Activated CD4-positive, CD25-positive, alpha-beta regulatory T cell (primary cell): ENCODE measurements at regions not wholly inside any gene's neighbourhood (a gene's known extent, or its start where the extent isn't known, plus 50 kb on each side); places are given as distances from the start of the nearest gene placed in this dataset.
"Not testable (repeated sequence)": the region's sequence is repeated elsewhere in the genome, so short reads cannot be mapped to it uniquely, and the experiment has no call there.

Experiments
- DNase-seq, 4 experiments: peaks; one replicate each; lab custom pipeline; 2025; lab: John Stamatoyannopoulos, UW

GRCh38 chr1:201637282-201638079 lies 98.6 kb downstream of the NAV1 start:
- no peak for DNase-seq

GRCh38 chr1:201639391-201639790 lies 100.5 kb downstream of the NAV1 start:
- no peak for DNase-seq

GRCh38 chr1:201639826-201640225 lies 100.9 kb downstream of the NAV1 start:
- no peak for DNase-seq

- DNase-seq = no peak
Observed at GRCh38 chr1:201640624-201641023, 101.7 kb downstream of the NAV1 start.

GRCh38 chr1:201641524-201642253 lies 102.8 kb downstream of the NAV1 start:
- DNase-seq = no peak

- no peak for DNase-seq
Observed at GRCh38 chr1:201643835-201644104, 104.8 kb downstream of the NAV1 start.

GRCh38 chr1:201644197-201644596 lies 105.3 kb downstream of the NAV1 start:
- DNase-seq = no peak

GRCh38 chr1:201645000-201645399 lies 106.1 kb downstream of the NAV1 start:
- not testable (repeated sequence) for DNase-seq

- DNase-seq = no peak
Observed at GRCh38 chr1:201645956-201646355, 107.0 kb downstream of the NAV1 start.

GRCh38 chr1:201646411-201647022 lies 107.6 kb downstream of the NAV1 start:
- no peak for DNase-seq

GRCh38 chr1:201647094-201647493 lies 108.2 kb downstream of the NAV1 start:
- DNase-seq = no peak

- no peak for DNase-seq
Observed at GRCh38 chr1:201647722-201648065, 108.8 kb downstream of the NAV1 start.

GRCh38 chr1:201648066-201648906 lies 109.4 kb downstream of the NAV1 start:
- DNase-seq = no peak

- no peak for DNase-seq
Observed at GRCh38 chr1:201648907-201649721, 110.2 kb downstream of the NAV1 start.

GRCh38 chr1:201649761-201650622 lies 111.1 kb downstream of the NAV1 start:
- no peak for DNase-seq

GRCh38 chr1:201650623-201650933 lies 111.7 kb downstream of the NAV1 start:
- no peak for DNase-seq

GRCh38 chr1:201652181-201652580 lies 113.3 kb downstream of the NAV1 start:
- DNase-seq = no peak

GRCh38 chr1:201653233-201653632 lies 114.3 kb downstream of the NAV1 start:
- no peak for DNase-seq

- DNase-seq = no peak
Observed at GRCh38 chr1:201653883-201654282, 115.0 kb downstream of the NAV1 start.

- DNase-seq = no peak
Observed at GRCh38 chr1:201655243-201655642, 116.3 kb downstream of the NAV1 start.

GRCh38 chr1:201655910-201656309 lies 117.0 kb downstream of the NAV1 start:
- no peak for DNase-seq
